Activated naive CD4-positive, alpha-beta T cell (primary cell): ENCODE measurements at regions not wholly inside any gene's neighbourhood (a gene's known extent, or its start where the extent isn't known, plus 50 kb on each side); places are given as distances from the start of the nearest gene placed in this dataset.
A peak's percentile ranks its signal among the peaks of the same experiment; 100 is the strongest.
"Not testable (repeated sequence)": the region's sequence is repeated elsewhere in the genome, so short reads cannot be mapped to it uniquely, and the experiment has no call there.

ENCODE experiments used
- DNase-seq, 4 experiments: peaks; one replicate each; lab custom pipeline; 2025; lab: John Stamatoyannopoulos, UW

GRCh38 chr19:30681162-30682100 is 309.2 kb downstream of the ZNF536 start:
- no peak for DNase-seq

- not testable (repeated sequence) for DNase-seq
Measured at GRCh38 chr19:30680399-30680798, 308.2 kb downstream of the ZNF536 start.

DNA sequence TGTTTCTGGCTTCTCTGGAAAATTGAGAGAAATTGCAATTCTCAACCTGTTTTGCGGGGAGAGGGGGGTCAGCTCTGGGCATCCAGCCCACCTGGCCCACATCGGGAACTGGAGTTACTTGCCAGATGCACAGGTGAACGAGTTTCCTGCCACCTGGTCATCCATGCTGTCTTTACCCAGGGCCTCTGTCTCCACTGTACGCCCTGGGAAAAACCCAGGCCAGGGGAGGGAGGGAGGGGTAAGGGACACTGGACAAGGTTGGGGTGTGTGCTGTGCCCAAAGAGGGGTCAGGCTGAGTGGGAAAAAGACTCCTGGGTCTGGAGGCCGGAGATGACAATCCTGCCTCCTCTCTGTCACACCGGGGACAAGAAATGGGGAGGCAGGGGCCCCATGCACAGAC is 307.6 kb downstream of the ZNF536 start:
- DNase-seq, result no peak

DNA sequence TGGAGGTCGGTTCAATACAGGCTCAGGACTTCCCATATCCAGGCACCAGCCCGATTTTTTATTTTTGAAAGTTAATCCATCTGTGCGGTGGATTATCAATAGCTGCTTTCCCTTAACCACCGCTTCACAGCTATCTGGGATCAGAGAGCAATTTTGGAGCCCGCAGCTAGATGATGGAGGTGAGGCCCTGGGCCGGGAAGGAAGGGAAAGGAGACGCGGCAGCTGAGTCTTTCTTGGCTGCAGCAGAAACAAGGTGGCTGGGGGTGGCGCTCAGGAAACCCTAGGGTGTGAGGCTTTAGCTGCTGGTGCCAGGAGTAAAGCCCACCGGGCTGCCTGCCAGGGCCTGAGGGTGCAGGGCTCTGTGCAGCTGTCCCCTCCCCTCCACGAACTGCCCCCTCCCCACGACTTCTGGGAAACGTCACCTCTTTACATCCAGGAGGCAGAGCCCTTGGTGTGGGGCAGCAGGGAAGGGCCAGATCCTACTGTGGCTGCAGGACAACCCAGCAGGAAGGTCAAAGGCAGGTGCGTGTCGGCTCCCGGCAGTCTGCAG is 307.0 kb downstream of the ZNF536 start:
- no peak for DNase-seq

GRCh38 chr19:30678168-30678567 is 306.0 kb downstream of the ZNF536 start:
- DNase-seq, result no peak

GRCh38 chr19:30677702-30678101 is 305.5 kb downstream of the ZNF536 start:
- DNase-seq, result no peak

- no peak for DNase-seq
Measured at GRCh38 chr19:30676990-30677679, 305.0 kb downstream of the ZNF536 start.

DNA sequence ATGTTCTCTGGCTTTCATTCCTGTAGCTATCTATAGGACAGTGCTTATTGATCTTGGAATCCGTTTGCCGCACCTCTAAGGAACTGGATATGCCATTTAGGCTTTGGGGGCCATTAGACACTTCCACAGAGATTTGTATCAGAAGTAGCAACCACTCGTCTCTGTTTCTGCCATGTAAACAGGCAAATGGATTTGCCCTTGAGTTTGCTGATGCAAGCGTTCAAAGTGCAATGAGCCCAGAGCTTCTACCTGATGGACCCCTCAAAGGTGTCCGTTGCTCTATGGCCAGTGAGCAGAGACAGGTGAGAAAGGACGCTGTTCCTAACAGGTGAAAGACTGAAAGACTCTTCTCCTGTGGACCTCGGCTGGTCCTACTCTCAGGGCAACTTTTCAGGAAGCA is 302.9 kb downstream of the ZNF536 start:
- no peak for DNase-seq

DNA sequence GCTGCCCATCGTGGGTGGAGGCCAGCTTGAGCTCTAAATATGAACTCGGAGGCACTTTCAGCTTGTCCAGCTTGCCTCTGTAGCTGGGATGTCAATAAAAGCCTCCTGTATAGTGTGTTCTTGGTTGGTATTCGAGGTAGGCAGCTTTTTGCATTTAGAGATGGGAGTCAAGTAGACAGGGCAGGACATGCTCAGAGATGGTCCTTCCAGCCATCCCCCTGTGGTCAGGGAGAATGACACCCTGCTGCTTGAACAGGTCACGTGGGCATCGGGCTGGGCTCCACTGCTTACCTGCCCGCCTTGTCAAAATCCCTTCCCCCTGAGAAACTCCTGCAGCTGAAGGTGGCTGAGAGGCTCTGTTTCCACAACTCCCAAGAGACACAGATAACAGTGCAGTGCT is 302.5 kb downstream of the ZNF536 start:
- DNase-seq, result no peak

- DNase-seq, result no peak
Measured at GRCh38 chr19:30673336-30673735, 301.2 kb downstream of the ZNF536 start.

DNA sequence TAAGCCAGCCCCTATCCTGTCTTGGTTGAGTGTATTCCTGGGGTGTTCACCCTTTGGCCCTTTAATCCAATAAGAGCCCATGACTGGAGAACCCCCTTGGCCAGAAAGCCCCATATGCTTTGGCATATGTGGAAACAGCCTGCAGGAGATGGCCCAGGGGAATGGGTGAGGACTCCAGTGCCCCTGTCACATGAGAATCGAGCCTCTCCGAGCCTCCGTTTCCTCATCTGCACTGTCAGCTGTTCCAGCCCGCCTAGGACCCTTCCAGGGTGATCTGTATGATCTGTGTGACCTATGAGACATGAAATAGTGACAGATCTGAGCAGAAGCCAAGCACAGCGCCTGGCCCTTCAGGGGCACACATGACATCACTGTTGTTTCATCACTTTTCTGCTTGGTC is 300.7 kb downstream of the ZNF536 start:
- no peak for DNase-seq

DNA sequence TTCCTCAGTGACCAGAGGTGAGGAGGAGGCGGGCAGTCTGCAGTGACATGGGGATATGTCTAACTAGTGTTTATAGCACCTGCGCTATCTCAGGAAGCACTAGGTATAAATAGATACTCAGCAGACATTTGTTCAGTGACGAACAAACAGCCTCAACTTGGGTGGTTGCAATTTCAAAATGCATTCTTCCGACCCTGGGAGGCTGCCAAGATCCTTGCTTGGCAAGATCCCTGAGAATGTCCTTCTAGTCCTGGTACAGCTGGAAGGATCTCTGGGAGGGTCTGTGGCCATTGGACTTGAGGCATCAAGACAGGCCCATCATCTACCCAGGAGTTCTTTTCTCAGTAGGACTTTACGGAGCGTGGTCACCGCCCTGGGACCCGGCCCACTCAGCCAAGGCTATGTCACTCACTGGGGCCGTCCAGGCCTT is 299.5 kb downstream of the ZNF536 start:
- no peak for DNase-seq

GRCh38 chr19:30671367-30671619 is 299.1 kb downstream of the ZNF536 start:
- DNase-seq, result no peak

GRCh38 chr19:30670562-30671366 is 298.6 kb downstream of the ZNF536 start:
- DNase-seq, result no peak

- no peak for DNase-seq
Measured at GRCh38 chr19:30670011-30670329, 297.8 kb downstream of the ZNF536 start.

DNA sequence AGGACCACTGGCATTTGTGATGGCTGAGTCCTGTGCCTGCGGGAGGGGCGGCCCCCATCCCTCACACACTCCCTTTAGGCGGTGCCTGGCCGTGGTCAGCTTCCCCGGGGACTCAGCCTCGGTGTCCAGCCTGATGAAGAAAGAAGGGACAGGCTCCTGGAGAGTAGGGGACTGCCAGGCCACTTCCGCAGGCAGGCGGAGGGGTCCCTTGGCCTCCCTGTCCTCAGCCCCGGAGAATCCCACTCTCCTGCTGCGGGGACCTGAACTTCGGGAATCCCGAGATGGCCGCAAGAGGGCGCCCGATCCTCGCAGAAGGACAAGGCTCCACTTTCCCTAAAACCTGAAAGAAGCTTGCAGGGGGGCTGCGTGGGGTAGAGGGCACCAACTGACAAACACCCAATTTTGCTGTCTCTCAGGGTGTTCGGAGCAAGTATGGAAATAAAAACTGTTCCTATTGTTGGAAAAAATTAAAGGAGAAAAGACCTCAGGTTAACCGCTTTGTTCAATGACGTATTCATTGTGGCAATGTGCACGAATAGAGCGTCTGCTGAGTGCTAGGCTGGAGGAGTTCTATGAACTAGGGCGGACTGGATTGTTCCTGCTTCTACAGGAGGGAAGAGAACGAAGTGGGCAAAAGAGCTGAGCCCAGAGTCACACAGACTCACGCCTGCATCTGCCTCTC is 297.3 kb downstream of the ZNF536 start:
- DNase-seq, result peak in 3 of 4 experiments; percentile 8 to 29 (median 26)

DNA sequence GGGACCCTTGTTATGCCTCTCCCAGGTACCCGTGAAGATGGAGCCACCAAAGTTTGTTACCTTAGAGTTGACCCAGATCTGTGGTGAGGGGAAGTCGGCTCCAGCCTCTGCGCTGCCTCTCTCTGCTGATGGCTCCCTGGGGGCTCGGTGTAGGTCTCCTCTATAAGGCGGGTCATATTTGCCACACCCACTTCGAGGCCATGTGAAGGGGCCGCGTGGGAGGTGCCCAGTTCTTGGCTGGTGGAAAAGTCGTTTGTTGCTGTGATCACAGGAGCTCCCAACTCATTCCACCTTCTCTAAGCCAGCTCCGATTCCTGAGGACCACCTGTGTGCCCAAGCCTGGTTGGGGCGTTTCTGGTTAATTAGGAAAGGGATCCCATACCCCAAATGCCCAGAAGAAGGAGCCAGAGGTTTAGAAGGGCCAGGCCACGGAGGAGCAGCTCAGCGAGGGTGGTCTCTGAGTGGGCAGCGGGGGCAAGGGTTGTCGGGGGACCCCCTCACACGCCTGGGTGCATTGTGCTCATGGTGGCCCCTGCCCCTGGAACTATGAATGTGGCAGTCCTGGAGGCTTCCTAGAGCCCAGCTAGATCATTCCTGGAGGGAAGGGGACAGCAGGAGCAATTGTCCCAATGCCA is 296.5 kb downstream of the ZNF536 start:
- no peak for DNase-seq

GRCh38 chr19:30667746-30668145 is 295.6 kb downstream of the ZNF536 start:
- DNase-seq, result no peak

DNA sequence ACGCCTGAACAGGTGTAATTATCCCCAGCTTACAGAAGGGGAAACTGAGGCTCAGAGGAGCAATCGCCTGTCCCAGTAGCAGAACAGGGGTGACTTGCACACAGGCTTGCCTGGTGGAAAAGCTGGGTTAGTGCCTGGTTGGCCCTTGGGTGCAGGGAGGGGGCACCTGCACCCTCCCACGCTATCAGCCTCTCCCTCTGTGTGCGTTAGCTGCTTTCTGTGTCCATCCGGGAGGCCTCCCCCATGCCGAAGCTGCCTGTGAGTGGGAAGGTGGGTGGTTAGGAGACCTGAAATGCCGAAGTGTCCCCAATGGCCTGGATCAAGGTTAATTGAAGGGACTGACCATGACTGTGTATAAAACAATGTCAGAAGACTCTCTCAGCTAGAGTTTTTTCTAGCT is 295.0 kb downstream of the ZNF536 start:
- DNase-seq, result no peak

- peak in 2 of 4 experiments; percentile 6 to 23 for DNase-seq
Measured at GRCh38 chr19:30666301-30666803, 294.2 kb downstream of the ZNF536 start.

- DNase-seq, result no peak
Measured at GRCh38 chr19:30665449-30665848, 293.3 kb downstream of the ZNF536 start.
